WTC11 (cell line): ENCODE measurements at regions not wholly inside any gene's neighbourhood (a gene's known extent, or its start where the extent isn't known, plus 50 kb on each side); places are given as distances from the start of the nearest gene placed in this dataset.

Experiments
- ATAC-seq: fragments of 200-7000 bp; cut with Tn5 transposase; 2 replicates; pipeline ENCODE4 v1.10.0; 2021; ENCODE audit warnings: mild to moderate bottlenecking, moderate library complexity
- CTCF ChIA-PET: fragments of 300-600 bp; sonication (Branson Sonifier 250); formaldehyde crosslinking; loops from one replicate; lab custom pipeline; 2021; ENCODE audit warnings: antibody characterized with exemption; lab: Charles Lee
- POLR2A ChIA-PET: fragments of 350-600 bp; sonication (Branson Sonifier 250); formaldehyde crosslinking; loops from one replicate; lab custom pipeline; 2021; ENCODE audit warnings: antibody characterized with exemption; lab: Charles Lee
- DNase-seq: peaks from one replicate; pipeline ENCODE4 v3.0.0; 2021; ENCODE audit warnings: low spot score
- H3K27ac Mint-ChIP-seq: 2 replicates; pipeline ENCODE4 v1.8.0; 2021; ENCODE audit warnings: mixed read lengths
- H3K27me3 Mint-ChIP-seq: 2 replicates; pipeline ENCODE4 v1.8.0; 2021; ENCODE audit warnings: low read depth, mild to moderate bottlenecking, moderate library complexity, mixed read lengths
- H3K36me3 Mint-ChIP-seq: 2 replicates; pipeline ENCODE4 v1.8.0; 2021; ENCODE audit warnings: mixed read lengths
- H3K4me1 Mint-ChIP-seq: 2 replicates; pipeline ENCODE4 v1.8.0; 2022; ENCODE audit warnings: mixed read lengths
- H3K4me3 Mint-ChIP-seq: 2 replicates; pipeline ENCODE4 v1.8.0; 2021; ENCODE audit warnings: mild to moderate bottlenecking, moderate library complexity, mixed read lengths
- H3K9me3 Mint-ChIP-seq: 2 replicates; pipeline ENCODE4 v1.8.0; 2021; ENCODE audit warnings: mixed read lengths
- ARID4B ChIP-seq: sonication (generic); formaldehyde crosslinking; IDR thresholded peaks from 2 replicates; pipeline ENCODE4 v1.8.0; 2023; ENCODE audit warnings: missing genetic modification reagents, mild to moderate bottlenecking, borderline replicate concordance
- CREM ChIP-seq: sonication (generic); formaldehyde crosslinking; IDR thresholded peaks from 2 replicates; pipeline ENCODE4 v1.8.1; 2022; ENCODE audit warnings: mild to moderate bottlenecking, missing genetic modification reagents, moderate library complexity
- E2F1 ChIP-seq: sonication (generic); formaldehyde crosslinking; IDR thresholded peaks from 2 replicates; pipeline ENCODE4 v1.8.0; 2022; ENCODE audit warnings: mild to moderate bottlenecking, missing genetic modification reagents
- ELF4 ChIP-seq: sonication (generic); formaldehyde crosslinking; IDR thresholded peaks from 2 replicates; pipeline ENCODE4 v1.8.1; 2022; ENCODE audit warnings: low read depth, mild to moderate bottlenecking, moderate library complexity, missing genetic modification reagents
- ETV6 ChIP-seq: sonication (generic); formaldehyde crosslinking; IDR thresholded peaks from 2 replicates; pipeline ENCODE4 v1.8.1; 2022; ENCODE audit warnings: mild to moderate bottlenecking, missing genetic modification reagents
- GTF2I ChIP-seq: fragments of 250-450 bp; sonication (Bioruptor Pico); conservative IDR thresholded peaks from 2 replicates; pipeline ENCODE4 v1.4.0; 2021; ENCODE audit warnings: mild to moderate bottlenecking
- JUN ChIP-seq: sonication (generic); formaldehyde crosslinking; IDR thresholded peaks from 2 replicates; pipeline ENCODE4 v1.8.0; 2023; ENCODE audit warnings: mild to moderate bottlenecking, missing genetic modification reagents
- NFE2L1 ChIP-seq: sonication (generic); formaldehyde crosslinking; IDR thresholded peaks from 2 replicates; pipeline ENCODE4 v1.8.1; 2023; ENCODE audit warnings: missing genetic modification reagents
- NR3C1 ChIP-seq: sonication (generic); formaldehyde crosslinking; conservative IDR thresholded peaks from 2 replicates; pipeline ENCODE4 v1.8.1; 2023; ENCODE audit warnings: low read depth, mild to moderate bottlenecking, missing genetic modification reagents
- USF2 ChIP-seq: sonication (generic); formaldehyde crosslinking; IDR thresholded peaks from 2 replicates; pipeline ENCODE4 v1.8.1; 2023; ENCODE audit warnings: mild to moderate bottlenecking, missing genetic modification reagents, moderate library complexity
- ZNF138 ChIP-seq: sonication (generic); formaldehyde crosslinking; conservative IDR thresholded peaks from 2 replicates; pipeline ENCODE4 v1.8.1; 2022; ENCODE audit warnings: mild to moderate bottlenecking, moderate library complexity, missing genetic modification reagents
- ZNF317 ChIP-seq: sonication (generic); formaldehyde crosslinking; IDR thresholded peaks from 2 replicates; pipeline ENCODE4 v1.8.1; 2023; ENCODE audit warnings: low read depth, mild to moderate bottlenecking, moderate library complexity, missing genetic modification reagents, borderline replicate concordance
- ZNF423 ChIP-seq: fragments of 250-450 bp; sonication (Bioruptor Pico); IDR thresholded peaks from 2 replicates; pipeline ENCODE4 v2.1.2; 2022; ENCODE audit warnings: mild to moderate bottlenecking, moderate library complexity
- ZNF512 ChIP-seq: sonication (generic); formaldehyde crosslinking; IDR thresholded peaks from 2 replicates; pipeline ENCODE4 v1.8.1; 2022; ENCODE audit warnings: missing genetic modification reagents, borderline replicate concordance
- ZNF532 ChIP-seq: fragments of 250-450 bp; sonication (Bioruptor Pico); IDR thresholded peaks from 2 replicates; pipeline ENCODE4 v1.9.0; 2021; ENCODE audit warnings: mild to moderate bottlenecking, borderline replicate concordance
- ZNF671 ChIP-seq: fragments of 250-450 bp; sonication (Bioruptor Pico); IDR thresholded peaks from 2 replicates; pipeline ENCODE4 v1.8.0; 2021; ENCODE audit warnings: mild to moderate bottlenecking
- ZSCAN18 ChIP-seq: fragments of 250-450 bp; sonication (Bioruptor Pico); IDR thresholded peaks from 2 replicates; pipeline ENCODE4 v2.1.2; 2022; ENCODE audit warnings: mild to moderate bottlenecking, moderate library complexity

GRCh38 chr1:166597516-166597915 is 241.8 kb upstream of the POGK start:
- TF ChIP-seq E2F1 (CRISPR knock-in tag) (no peak), ZNF138 (CRISPR knock-in tag) (no peak), GTF2I (CRISPR knock-in tag) (no peak), ZNF512 (CRISPR knock-in tag) (no peak), ELF4 (CRISPR knock-in tag) (no peak), ZSCAN18 (CRISPR knock-in tag) (no peak), ZNF317 (CRISPR knock-in tag) (no peak)
- Mint-ChIP-seq H3K27me3 (no peaks in the 10 kb centered on the region), H3K4me3 (no peak overlapping the region), H3K9me3 (peaks cover 13% of the 10 kb centered on the region), H3K27ac (no peak overlapping the region), H3K4me1 (no peaks in the 10 kb centered on the region), H3K36me3 (no peaks in the 10 kb centered on the region)
- DNase-seq (no peak), ATAC-seq (no peak)
- ChIA-PET CTCF (no interaction called here), POLR2A (no interaction called here)

GRCh38 chr1:166600574-166600973 is 238.7 kb upstream of the POGK start:
- CTCF ChIA-PET = no interaction called here
- DNase-seq = no peak
- Mint-ChIP-seq H3K27ac (no peak overlapping the region), H3K36me3 (no peaks in the 10 kb centered on the region), H3K9me3 (peaks cover 13% of the 10 kb centered on the region), H3K4me3 (no peak overlapping the region), H3K4me1 (no peaks in the 10 kb centered on the region), H3K27me3 (no peaks in the 10 kb centered on the region)
- ATAC-seq = no peak
- no peak for TF ChIP-seq ZNF423 (CRISPR knock-in tag)
- no peak for TF ChIP-seq NR3C1 (CRISPR knock-in tag)
- no peak for TF ChIP-seq ARID4B (CRISPR knock-in tag)
- POLR2A ChIA-PET = no interaction called here

- H3K36me3 Mint-ChIP-seq = no peaks in the 10 kb centered on the region
- H3K9me3 Mint-ChIP-seq = peaks cover 13% of the 10 kb centered on the region
- H3K4me1 Mint-ChIP-seq = no peaks in the 10 kb centered on the region
- ATAC-seq (no peak), DNase-seq (no peak)
- no peaks in the 10 kb centered on the region for H3K27me3 Mint-ChIP-seq
- ChIA-PET CTCF (no interaction called here), POLR2A (no interaction called here)
- H3K4me3 Mint-ChIP-seq = no peak overlapping the region
- H3K27ac Mint-ChIP-seq = no peak overlapping the region
- no peak for TF ChIP-seq ZNF532 (CRISPR knock-in tag)
- TF ChIP-seq ETV6 (CRISPR knock-in tag) = no peak
- no peak for TF ChIP-seq USF2
- no peak for TF ChIP-seq ZNF671 (CRISPR knock-in tag)
- TF ChIP-seq JUN (CRISPR knock-in tag) = no peak
- TF ChIP-seq CREM (CRISPR knock-in tag) = no peak
- no peak for TF ChIP-seq ELF4 (CRISPR knock-in tag)
- no peak for TF ChIP-seq NFE2L1 (CRISPR knock-in tag)
Measured at GRCh38 chr1:166601650-166602278, 237.5 kb upstream of the POGK start.
